Type B pancreatic cell (in vitro differentiated cells): ENCODE measurements at regions not wholly inside any gene's neighbourhood (a gene's known extent, or its start where the extent isn't known, plus 50 kb on each side); places are given as distances from the start of the nearest gene placed in this dataset.

ENCODE experiments used
- DNase-seq: peaks from one replicate; pipeline ENCODE4 v3.0.0; 2021; ENCODE audit warnings: mixed read lengths; ENCODE audit not compliant: unreplicated experiment; ENCODE audit errors: extremely low spot score
- H3K27ac Mint-ChIP-seq: 2 replicates; pipeline ENCODE4 v1.8.0; 2021; ENCODE audit warnings: mild to moderate bottlenecking, mixed read lengths
- H3K27me3 Mint-ChIP-seq: 2 replicates; pipeline ENCODE4 v1.8.0; 2021; ENCODE audit warnings: mixed read lengths
- H3K36me3 Mint-ChIP-seq: 2 replicates; pipeline ENCODE4 v1.8.0; 2021; ENCODE audit warnings: mixed read lengths
- H3K4me1 Mint-ChIP-seq: one replicate; pipeline ENCODE4 v1.8.0; 2021; ENCODE audit warnings: mixed read lengths; ENCODE audit not compliant: unreplicated experiment
- H3K4me3 Mint-ChIP-seq: 2 replicates; pipeline ENCODE4 v1.8.0; 2021; ENCODE audit warnings: mild to moderate bottlenecking, mixed read lengths
- H3K9me3 Mint-ChIP-seq: 2 replicates; pipeline ENCODE4 v1.8.0; 2021; ENCODE audit warnings: mixed read lengths
- TF ChIP-seq, protein P1 (sequence below): fragments of 200-600 bp; sonication (generic); conservative IDR thresholded peaks from 2 replicates; pipeline ENCODE4 v1.5.0; 2021; ENCODE audit warnings: antibody characterized with exemption, mild to moderate bottlenecking

DNA sequence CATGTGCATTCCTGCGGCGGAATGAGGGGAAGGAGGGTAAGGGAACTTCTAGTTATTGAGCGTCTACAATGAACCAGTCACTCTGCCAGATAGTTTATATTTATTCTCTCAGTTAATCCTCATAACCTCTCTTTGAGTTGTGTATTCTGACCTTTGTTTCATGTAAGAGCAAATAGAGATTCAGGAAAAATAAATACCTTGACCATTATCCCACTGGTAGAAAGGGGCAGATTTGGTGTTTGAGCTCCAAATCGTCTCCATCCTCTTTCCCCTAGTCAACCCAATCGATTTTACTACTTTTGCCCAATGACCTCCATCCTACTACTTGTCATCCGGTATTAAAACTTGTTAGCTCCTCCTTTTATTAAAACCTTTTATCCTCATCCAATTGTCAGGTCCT, 157.1 kb upstream of the SESN3 start:
- DNase-seq, result no peak
- H3K27ac Mint-ChIP-seq, result no peak overlapping the region
- peaks cover 5% of the 10 kb centered on the region for H3K4me1 Mint-ChIP-seq
- H3K9me3 Mint-ChIP-seq, result peaks cover 8% of the 10 kb centered on the region
- H3K4me3 Mint-ChIP-seq, result no peak overlapping the region
- TF ChIP-seq, protein P1, sequence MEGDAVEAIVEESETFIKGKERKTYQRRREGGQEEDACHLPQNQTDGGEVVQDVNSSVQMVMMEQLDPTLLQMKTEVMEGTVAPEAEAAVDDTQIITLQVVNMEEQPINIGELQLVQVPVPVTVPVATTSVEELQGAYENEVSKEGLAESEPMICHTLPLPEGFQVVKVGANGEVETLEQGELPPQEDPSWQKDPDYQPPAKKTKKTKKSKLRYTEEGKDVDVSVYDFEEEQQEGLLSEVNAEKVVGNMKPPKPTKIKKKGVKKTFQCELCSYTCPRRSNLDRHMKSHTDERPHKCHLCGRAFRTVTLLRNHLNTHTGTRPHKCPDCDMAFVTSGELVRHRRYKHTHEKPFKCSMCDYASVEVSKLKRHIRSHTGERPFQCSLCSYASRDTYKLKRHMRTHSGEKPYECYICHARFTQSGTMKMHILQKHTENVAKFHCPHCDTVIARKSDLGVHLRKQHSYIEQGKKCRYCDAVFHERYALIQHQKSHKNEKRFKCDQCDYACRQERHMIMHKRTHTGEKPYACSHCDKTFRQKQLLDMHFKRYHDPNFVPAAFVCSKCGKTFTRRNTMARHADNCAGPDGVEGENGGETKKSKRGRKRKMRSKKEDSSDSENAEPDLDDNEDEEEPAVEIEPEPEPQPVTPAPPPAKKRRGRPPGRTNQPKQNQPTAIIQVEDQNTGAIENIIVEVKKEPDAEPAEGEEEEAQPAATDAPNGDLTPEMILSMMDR, result no peak
- H3K27me3 Mint-ChIP-seq, result peaks cover 17% of the 10 kb centered on the region
- H3K36me3 Mint-ChIP-seq, result no peaks in the 10 kb centered on the region

GRCh38 chr11:95387325-95387724, 156.3 kb upstream of the SESN3 start:
- H3K4me1 Mint-ChIP-seq, result peaks cover 5% of the 10 kb centered on the region
- no peak overlapping the region for H3K27ac Mint-ChIP-seq
- peaks cover 17% of the 10 kb centered on the region for H3K27me3 Mint-ChIP-seq

GRCh38 chr11:95385577-95385976, 154.6 kb upstream of the SESN3 start:
- Mint-ChIP-seq H3K4me1 (peaks cover 5% of the 10 kb centered on the region), H3K27me3 (peaks cover 17% of the 10 kb centered on the region), H3K27ac (no peak overlapping the region), H3K9me3 (peaks cover 8% of the 10 kb centered on the region), H3K4me3 (no peak overlapping the region), H3K36me3 (no peaks in the 10 kb centered on the region)
- DNase-seq, result no peak
- TF ChIP-seq, protein P1, result no peak

More at GRCh38 chr11:95387325-95387724, 156.3 kb upstream of the SESN3 start:
- Mint-ChIP-seq H3K36me3 (no peaks in the 10 kb centered on the region), H3K9me3 (peaks cover 8% of the 10 kb centered on the region), H3K4me3 (no peak overlapping the region)
- TF ChIP-seq, protein P1, result no peak
- DNase-seq, result no peak

DNA sequence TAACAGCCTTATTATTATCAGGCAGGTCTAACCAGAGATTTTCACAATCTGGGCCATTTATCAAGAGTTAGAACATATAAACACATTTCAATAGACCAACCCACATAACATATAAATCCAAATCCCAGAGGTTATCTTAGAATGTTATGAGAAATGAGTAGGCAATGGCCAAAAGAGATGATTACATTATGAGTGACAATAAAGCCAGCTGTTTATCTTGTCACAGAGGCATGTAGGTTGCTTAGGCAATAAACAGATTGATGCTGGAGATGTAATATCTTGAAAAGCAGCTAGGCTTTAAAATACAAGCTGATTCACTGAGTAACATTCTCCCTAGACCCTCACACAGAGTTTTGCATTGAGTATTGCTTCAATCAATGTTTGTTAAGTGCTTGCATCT, 148.5 kb upstream of the SESN3 start:
- H3K9me3 Mint-ChIP-seq, result peaks cover 4% of the 10 kb centered on the region
- H3K27ac Mint-ChIP-seq, result no peak overlapping the region
- TF ChIP-seq, protein P1, result no peak

GRCh38 chr11:95378789-95379188, 147.8 kb upstream of the SESN3 start:
- no peak overlapping the region for H3K27ac Mint-ChIP-seq
- H3K27me3 Mint-ChIP-seq, result peaks cover 9% of the 10 kb centered on the region
- TF ChIP-seq, protein P1, result no peak
- H3K4me1 Mint-ChIP-seq, result peaks cover 15% of the 10 kb centered on the region
- DNase-seq, result no peak
- H3K36me3 Mint-ChIP-seq, result no peaks in the 10 kb centered on the region
- no peak overlapping the region for H3K4me3 Mint-ChIP-seq
- H3K9me3 Mint-ChIP-seq, result peaks cover 4% of the 10 kb centered on the region

More for the DNA sequence above, 148.5 kb upstream of the SESN3 start:
- H3K36me3 Mint-ChIP-seq, result no peaks in the 10 kb centered on the region
- no peak overlapping the region for H3K4me3 Mint-ChIP-seq
- H3K27me3 Mint-ChIP-seq, result peaks cover 9% of the 10 kb centered on the region
- no peak for DNase-seq
- peaks cover 15% of the 10 kb centered on the region for H3K4me1 Mint-ChIP-seq

DNA sequence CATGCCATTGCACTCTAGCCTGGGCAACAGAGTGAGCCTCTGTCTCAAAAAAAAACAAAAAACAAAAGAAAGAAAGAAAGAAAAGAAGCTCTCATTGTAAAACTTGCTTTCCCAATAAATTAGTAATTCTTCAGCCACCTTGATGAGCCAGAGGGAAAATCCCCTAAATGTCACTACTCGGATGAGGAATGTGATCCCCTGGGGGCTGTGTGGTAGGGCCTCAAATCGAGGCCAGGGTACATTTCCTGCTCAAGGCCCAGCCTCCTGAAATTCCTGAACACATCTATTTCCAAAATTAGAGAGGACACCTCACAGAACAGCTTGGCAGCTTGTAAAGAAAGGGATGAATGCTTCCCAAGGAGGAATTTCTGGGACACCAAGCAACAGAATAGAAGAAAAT, 147.1 kb upstream of the SESN3 start:
- H3K4me1 Mint-ChIP-seq, result peaks cover 15% of the 10 kb centered on the region
- DNase-seq, result no peak
- no peaks in the 10 kb centered on the region for H3K36me3 Mint-ChIP-seq
- H3K9me3 Mint-ChIP-seq, result peaks cover under 1% of the 10 kb centered on the region
- no peak overlapping the region for H3K27ac Mint-ChIP-seq
- no peak overlapping the region for H3K4me3 Mint-ChIP-seq
- H3K27me3 Mint-ChIP-seq, result peaks cover 4% of the 10 kb centered on the region
- TF ChIP-seq, protein P1, result no peak
